ENCODE measurements at regions not wholly inside any gene's neighbourhood (a gene's known extent, or its start where the extent isn't known, plus 50 kb on each side); places are given as distances from the start of the nearest gene placed in this dataset.

DNA sequence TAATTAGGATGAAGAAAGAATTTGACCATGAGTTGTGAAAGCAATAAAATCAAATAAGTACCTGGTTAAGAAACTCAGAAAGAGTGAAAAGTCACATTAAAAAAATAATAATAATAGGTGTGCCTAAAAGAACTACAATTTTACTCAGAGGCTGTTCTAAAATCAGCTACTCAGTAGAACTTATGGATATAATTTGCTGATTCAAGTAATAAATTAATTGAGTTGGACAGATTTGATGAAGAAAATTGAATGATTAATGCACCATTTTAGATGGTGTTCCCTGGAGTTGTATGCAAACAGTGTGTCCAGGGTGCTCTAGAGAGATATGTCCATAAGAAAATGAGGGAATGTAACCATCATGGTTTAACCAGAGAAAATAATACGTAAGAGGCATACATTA, 2852.5 kb downstream of the PCDH9 start:
- H3K9ac ChIP-seq (ENCODE audit: low read length): no peak overlapping the region
- no peaks in the 10 kb centered on the region for H3K36me3 ChIP-seq (replicated peaks; ENCODE audit: insufficient read depth, low read length)
- no peaks in the 10 kb centered on the region for H3K9me2 ChIP-seq (replicated peaks; ENCODE audit: insufficient read depth, low read length)
- no peak overlapping the region for H2AFZ ChIP-seq (ENCODE audit: low read length)
- no peaks in the 10 kb centered on the region for H3K4me1 ChIP-seq (ENCODE audit: low read length)
- H3K9me3 ChIP-seq (replicated peaks; ENCODE audit: insufficient read depth, low read length): no peaks in the 10 kb centered on the region
- no peak for DNase-seq
- H3F3A ChIP-seq (ENCODE audit: insufficient read depth, low read length): no peaks in the 10 kb centered on the region
- H3K27me3 ChIP-seq (replicated peaks; ENCODE audit: insufficient read depth, low read length): no peaks in the 10 kb centered on the region
- H3K4me3 ChIP-seq (ENCODE audit: low read length): no peak overlapping the region
- H3K79me2 ChIP-seq (ENCODE audit: low read length): no peaks in the 10 kb centered on the region
- H4K20me1 ChIP-seq (ENCODE audit: insufficient read depth, low read length): no peaks in the 10 kb centered on the region
- TF ChIP-seq, protein P1, sequence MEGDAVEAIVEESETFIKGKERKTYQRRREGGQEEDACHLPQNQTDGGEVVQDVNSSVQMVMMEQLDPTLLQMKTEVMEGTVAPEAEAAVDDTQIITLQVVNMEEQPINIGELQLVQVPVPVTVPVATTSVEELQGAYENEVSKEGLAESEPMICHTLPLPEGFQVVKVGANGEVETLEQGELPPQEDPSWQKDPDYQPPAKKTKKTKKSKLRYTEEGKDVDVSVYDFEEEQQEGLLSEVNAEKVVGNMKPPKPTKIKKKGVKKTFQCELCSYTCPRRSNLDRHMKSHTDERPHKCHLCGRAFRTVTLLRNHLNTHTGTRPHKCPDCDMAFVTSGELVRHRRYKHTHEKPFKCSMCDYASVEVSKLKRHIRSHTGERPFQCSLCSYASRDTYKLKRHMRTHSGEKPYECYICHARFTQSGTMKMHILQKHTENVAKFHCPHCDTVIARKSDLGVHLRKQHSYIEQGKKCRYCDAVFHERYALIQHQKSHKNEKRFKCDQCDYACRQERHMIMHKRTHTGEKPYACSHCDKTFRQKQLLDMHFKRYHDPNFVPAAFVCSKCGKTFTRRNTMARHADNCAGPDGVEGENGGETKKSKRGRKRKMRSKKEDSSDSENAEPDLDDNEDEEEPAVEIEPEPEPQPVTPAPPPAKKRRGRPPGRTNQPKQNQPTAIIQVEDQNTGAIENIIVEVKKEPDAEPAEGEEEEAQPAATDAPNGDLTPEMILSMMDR (IDR thresholded peaks at IDR 0.05; ENCODE audit: low read length): no peak
- no peak for TF ChIP-seq EZH2 (optimal IDR thresholded peaks at IDR 0.05; ENCODE audit: low read depth, low read length)
- no peak for TF ChIP-seq EZH2phosphoT487 (IDR thresholded peaks at IDR 0.05; ENCODE audit: low read length)
- no peak overlapping the region for H3K27ac ChIP-seq (ENCODE audit: low read length)
- H3K4me2 ChIP-seq (ENCODE audit: low read depth, low read length): no peak overlapping the region

- Histone ChIP-seq H3K27ac (ENCODE audit: low read length) (no peak overlapping the region), H3K4me1 (ENCODE audit: low read length) (no peaks in the 10 kb centered on the region), H2AFZ (ENCODE audit: low read length) (no peak overlapping the region), H3K9ac (ENCODE audit: low read length) (no peak overlapping the region), H3K4me2 (ENCODE audit: low read depth, low read length) (no peak overlapping the region), H3K9me2 (replicated peaks; ENCODE audit: insufficient read depth, low read length) (no peaks in the 10 kb centered on the region), H3K27me3 (replicated peaks; ENCODE audit: insufficient read depth, low read length) (no peaks in the 10 kb centered on the region), H4K20me1 (ENCODE audit: insufficient read depth, low read length) (no peaks in the 10 kb centered on the region), H3K79me2 (ENCODE audit: low read length) (no peaks in the 10 kb centered on the region), H3F3A (ENCODE audit: insufficient read depth, low read length) (no peaks in the 10 kb centered on the region), H3K9me3 (replicated peaks; ENCODE audit: insufficient read depth, low read length) (no peaks in the 10 kb centered on the region), H3K4me3 (ENCODE audit: low read length) (no peak overlapping the region), H3K36me3 (replicated peaks; ENCODE audit: insufficient read depth, low read length) (no peaks in the 10 kb centered on the region)
- no peak for DNase-seq
- TF ChIP-seq, protein P1 (IDR thresholded peaks at IDR 0.05; ENCODE audit: low read length): no peak
Measured at GRCh38 chr13:64371461-64371860, 2858.7 kb downstream of the PCDH9 start.

- TF ChIP-seq EZH2 (optimal IDR thresholded peaks at IDR 0.05; ENCODE audit: low read depth, low read length): no peak
- TF ChIP-seq EZH2phosphoT487 (IDR thresholded peaks at IDR 0.05; ENCODE audit: low read length): no peak
- TF ChIP-seq, protein P1 (IDR thresholded peaks at IDR 0.05; ENCODE audit: low read length): no peak
- peak; percentile 37 for DNase-seq
Measured at GRCh38 chr13:64371045-64371444, 2859.1 kb downstream of the PCDH9 start.

More at GRCh38 chr13:64371045-64371444, 2859.1 kb downstream of the PCDH9 start:
- Histone ChIP-seq H3K4me2 (ENCODE audit: low read depth, low read length) (no peak overlapping the region), H3K27ac (ENCODE audit: low read length) (no peak overlapping the region), H3K9me2 (replicated peaks; ENCODE audit: insufficient read depth, low read length) (no peaks in the 10 kb centered on the region), H3K4me1 (ENCODE audit: low read length) (no peaks in the 10 kb centered on the region), H4K20me1 (ENCODE audit: insufficient read depth, low read length) (no peaks in the 10 kb centered on the region), H3K9me3 (replicated peaks; ENCODE audit: insufficient read depth, low read length) (no peaks in the 10 kb centered on the region), H2AFZ (ENCODE audit: low read length) (no peak overlapping the region), H3K27me3 (replicated peaks; ENCODE audit: insufficient read depth, low read length) (no peaks in the 10 kb centered on the region), H3K4me3 (ENCODE audit: low read length) (no peak overlapping the region), H3K79me2 (ENCODE audit: low read length) (no peaks in the 10 kb centered on the region), H3K9ac (ENCODE audit: low read length) (no peak overlapping the region), H3K36me3 (replicated peaks; ENCODE audit: insufficient read depth, low read length) (no peaks in the 10 kb centered on the region), H3F3A (ENCODE audit: insufficient read depth, low read length) (no peaks in the 10 kb centered on the region)

Measured in MM.1S (cell line).